ENCODE measurements at regions not wholly inside any gene's neighbourhood (a gene's known extent, or its start where the extent isn't known, plus 50 kb on each side); places are given as distances from the start of the nearest gene placed in this dataset.
A peak's percentile ranks its signal among the peaks of the same experiment; 100 is the strongest.

GRCh38 chr14:103195828-103196615 is 72.8 kb downstream of the TNFAIP2 start:
- Histone ChIP-seq H3K27ac (ENCODE audit: low read depth, low read length) (no peak overlapping the region), H3K4me3 (ENCODE audit: low read depth, low read length) (no peak overlapping the region), H3K9ac (ENCODE audit: low read depth, low read length) (no peak overlapping the region), H3K27me3 (ENCODE audit: control insufficient read depth, insufficient read depth, low read length) (0 out of 2 replicates have a peak, but pooled peaks cover under 1% of the 10 kb centered on the region), H3K9me3 (ENCODE audit: control insufficient read depth, insufficient read depth, low read length) (peaks cover 2% of the 10 kb centered on the region; the same call in 1 of the 2 replicates), H3K36me3 (ENCODE audit: control insufficient read depth, insufficient read depth, low read length) (no peaks in the 10 kb centered on the region), H3K4me1 (ENCODE audit: control insufficient read depth, insufficient read depth, low read length) (no peaks in the 10 kb centered on the region)

- H3K36me3 ChIP-seq (ENCODE audit: control insufficient read depth, insufficient read depth, low read length): no peaks in the 10 kb centered on the region
- no peak overlapping the region for H3K9ac ChIP-seq (ENCODE audit: low read depth, low read length)
- no peak overlapping the region for H3K27ac ChIP-seq (ENCODE audit: low read depth, low read length)
- no peaks in the 10 kb centered on the region for H3K4me1 ChIP-seq (ENCODE audit: control insufficient read depth, insufficient read depth, low read length)
- no peaks in the 10 kb centered on the region for H3K27me3 ChIP-seq (ENCODE audit: control insufficient read depth, insufficient read depth, low read length)
- peaks cover 6% of the 10 kb centered on the region; the same call in 1 of the 2 replicates for H3K9me3 ChIP-seq (ENCODE audit: control insufficient read depth, insufficient read depth, low read length)
- no peak overlapping the region for H3K4me3 ChIP-seq (ENCODE audit: low read depth, low read length)
Measured at GRCh38 chr14:103196716-103197115, 73.5 kb downstream of the TNFAIP2 start.

- H3K9ac ChIP-seq (ENCODE audit: low read depth, low read length): no peak overlapping the region; the same call in 1 of the 2 replicates
- no peaks in the 10 kb centered on the region for H3K27me3 ChIP-seq (ENCODE audit: control insufficient read depth, insufficient read depth, low read length)
- H3K36me3 ChIP-seq (ENCODE audit: control insufficient read depth, insufficient read depth, low read length): no peaks in the 10 kb centered on the region
- H3K4me1 ChIP-seq (ENCODE audit: control insufficient read depth, insufficient read depth, low read length): no peaks in the 10 kb centered on the region
- no peak overlapping the region for H3K4me3 ChIP-seq (ENCODE audit: low read depth, low read length)
- H3K27ac ChIP-seq (ENCODE audit: low read depth, low read length): no peak overlapping the region
- peaks cover 13% of the 10 kb centered on the region; the same call in 1 of the 2 replicates for H3K9me3 ChIP-seq (ENCODE audit: control insufficient read depth, insufficient read depth, low read length)
Measured at GRCh38 chr14:103198131-103199105, 75.2 kb downstream of the TNFAIP2 start.

GRCh38 chr14:103199124-103199523 is 75.9 kb downstream of the TNFAIP2 start:
- Histone ChIP-seq H3K9me3 (ENCODE audit: control insufficient read depth, insufficient read depth, low read length) (peaks cover 19% of the 10 kb centered on the region), H3K4me3 (ENCODE audit: low read depth, low read length) (no peak overlapping the region), H3K27ac (ENCODE audit: low read depth, low read length) (no peak overlapping the region), H3K27me3 (ENCODE audit: control insufficient read depth, insufficient read depth, low read length) (no peaks in the 10 kb centered on the region), H3K36me3 (ENCODE audit: control insufficient read depth, insufficient read depth, low read length) (no peaks in the 10 kb centered on the region), H3K9ac (ENCODE audit: low read depth, low read length) (no peak overlapping the region), H3K4me1 (ENCODE audit: control insufficient read depth, insufficient read depth, low read length) (no peaks in the 10 kb centered on the region)

- Histone ChIP-seq H3K36me3 (ENCODE audit: control insufficient read depth, insufficient read depth, low read length) (no peaks in the 10 kb centered on the region), H3K9ac (ENCODE audit: low read depth, low read length) (no peak overlapping the region), H3K27ac (ENCODE audit: low read depth, low read length) (no peak overlapping the region), H3K9me3 (ENCODE audit: control insufficient read depth, insufficient read depth, low read length) (peaks cover 28% of the 10 kb centered on the region), H3K4me1 (ENCODE audit: control insufficient read depth, insufficient read depth, low read length) (peaks cover 2% of the 10 kb centered on the region; the same call in 1 of the 2 replicates), H3K4me3 (ENCODE audit: low read depth, low read length) (no peak overlapping the region), H3K27me3 (ENCODE audit: control insufficient read depth, insufficient read depth, low read length) (peaks cover 9% of the 10 kb centered on the region)
Measured at GRCh38 chr14:103201801-103202200, 78.5 kb downstream of the TNFAIP2 start.

GRCh38 chr14:103204852-103205540 is 81.7 kb downstream of the TNFAIP2 start:
- no peak overlapping the region for H3K4me3 ChIP-seq (ENCODE audit: low read depth, low read length)
- H3K9ac ChIP-seq (ENCODE audit: low read depth, low read length): no peak overlapping the region
- no peak overlapping the region for H3K27ac ChIP-seq (ENCODE audit: low read depth, low read length)
- H3K4me1 ChIP-seq (ENCODE audit: control insufficient read depth, insufficient read depth, low read length): peaks cover 3% of the 10 kb centered on the region; the same call in 1 of the 2 replicates
- peaks cover 28% of the 10 kb centered on the region for H3K9me3 ChIP-seq (ENCODE audit: control insufficient read depth, insufficient read depth, low read length)
- H3K27me3 ChIP-seq (ENCODE audit: control insufficient read depth, insufficient read depth, low read length): peaks cover 36% of the 10 kb centered on the region
- H3K36me3 ChIP-seq (ENCODE audit: control insufficient read depth, insufficient read depth, low read length): no peaks in the 10 kb centered on the region

- Histone ChIP-seq H3K27ac (ENCODE audit: low read depth, low read length) (no peak overlapping the region), H3K36me3 (ENCODE audit: control insufficient read depth, insufficient read depth, low read length) (no peaks in the 10 kb centered on the region), H3K9ac (ENCODE audit: low read depth, low read length) (no peak overlapping the region), H3K4me3 (ENCODE audit: low read depth, low read length) (no peak overlapping the region), H3K27me3 (ENCODE audit: control insufficient read depth, insufficient read depth, low read length) (peaks cover 36% of the 10 kb centered on the region), H3K4me1 (ENCODE audit: control insufficient read depth, insufficient read depth, low read length) (peaks cover 3% of the 10 kb centered on the region; the same call in 1 of the 2 replicates), H3K9me3 (ENCODE audit: control insufficient read depth, insufficient read depth, low read length) (peaks cover 28% of the 10 kb centered on the region)
Measured at GRCh38 chr14:103205541-103205906, 82.3 kb downstream of the TNFAIP2 start.

- peaks cover 26% of the 10 kb centered on the region for H3K9me3 ChIP-seq (ENCODE audit: control insufficient read depth, insufficient read depth, low read length)
- peaks cover 3% of the 10 kb centered on the region; the same call in 1 of the 2 replicates for H3K4me1 ChIP-seq (ENCODE audit: control insufficient read depth, insufficient read depth, low read length)
- no peak overlapping the region for H3K27ac ChIP-seq (ENCODE audit: low read depth, low read length)
- H3K36me3 ChIP-seq (ENCODE audit: control insufficient read depth, insufficient read depth, low read length): no peaks in the 10 kb centered on the region
- H3K9ac ChIP-seq (ENCODE audit: low read depth, low read length): no peak overlapping the region
- H3K4me3 ChIP-seq (ENCODE audit: low read depth, low read length): no peak overlapping the region
- peaks cover 36% of the 10 kb centered on the region for H3K27me3 ChIP-seq (ENCODE audit: control insufficient read depth, insufficient read depth, low read length)
Measured at GRCh38 chr14:103206023-103206481, 82.8 kb downstream of the TNFAIP2 start.

GRCh38 chr14:103206836-103207387 is 83.7 kb downstream of the TNFAIP2 start:
- Histone ChIP-seq H3K9me3 (ENCODE audit: control insufficient read depth, insufficient read depth, low read length) (peaks cover 21% of the 10 kb centered on the region), H3K4me1 (ENCODE audit: control insufficient read depth, insufficient read depth, low read length) (peaks cover 3% of the 10 kb centered on the region; the same call in 1 of the 2 replicates), H3K27me3 (ENCODE audit: control insufficient read depth, insufficient read depth, low read length) (peaks cover 36% of the 10 kb centered on the region), H3K4me3 (ENCODE audit: low read depth, low read length) (peak overlapping the region; percentile 70), H3K36me3 (ENCODE audit: control insufficient read depth, insufficient read depth, low read length) (no peaks in the 10 kb centered on the region), H3K27ac (ENCODE audit: low read depth, low read length) (no peak overlapping the region), H3K9ac (ENCODE audit: low read depth, low read length) (no peak overlapping the region)

GRCh38 chr14:103207388-103208072 is 84.3 kb downstream of the TNFAIP2 start:
- Histone ChIP-seq H3K27ac (ENCODE audit: low read depth, low read length) (no peak overlapping the region), H3K4me1 (ENCODE audit: control insufficient read depth, insufficient read depth, low read length) (peaks cover 3% of the 10 kb centered on the region; the same call in 1 of the 2 replicates), H3K4me3 (ENCODE audit: low read depth, low read length) (peak overlapping the region; percentile 70), H3K9ac (ENCODE audit: low read depth, low read length) (no peak overlapping the region), H3K9me3 (ENCODE audit: control insufficient read depth, insufficient read depth, low read length) (peaks cover 17% of the 10 kb centered on the region), H3K27me3 (ENCODE audit: control insufficient read depth, insufficient read depth, low read length) (peaks cover 36% of the 10 kb centered on the region), H3K36me3 (ENCODE audit: control insufficient read depth, insufficient read depth, low read length) (no peaks in the 10 kb centered on the region)

Measured in HUES48 (cell line).